ENCODE measurements at regions not wholly inside any gene's neighbourhood (a gene's known extent, or its start where the extent isn't known, plus 50 kb on each side); places are given as distances from the start of the nearest gene placed in this dataset.
A peak's percentile ranks its signal among the peaks of the same experiment; 100 is the strongest.
"Not testable (repeated sequence)": the region's sequence is repeated elsewhere in the genome, so short reads cannot be mapped to it uniquely, and the experiment has no call there.

- DNase-seq (ENCODE audit: low read depth in 2 of 2) = no peak
Observed at GRCh38 chr15:36401586-36401966, 177.8 kb upstream of the CDIN1 start.

GRCh38 chr15:36403351-36403750 is 176.1 kb upstream of the CDIN1 start:
- no peak for DNase-seq (ENCODE audit: low read depth in 2 of 2)

GRCh38 chr15:36406366-36406765 is 173.1 kb upstream of the CDIN1 start:
- no peak for DNase-seq (ENCODE audit: low read depth in 2 of 2)

GRCh38 chr15:36406911-36407310 is 172.5 kb upstream of the CDIN1 start:
- DNase-seq (ENCODE audit: low read depth in 2 of 2) = no peak

- peak; percentile 75 to 78 for DNase-seq (ENCODE audit: low read depth in 2 of 2)
Observed at GRCh38 chr15:36407647-36408046, 171.8 kb upstream of the CDIN1 start.

GRCh38 chr15:36409819-36410218 is 169.6 kb upstream of the CDIN1 start:
- DNase-seq (ENCODE audit: low read depth in 2 of 2) = no peak

GRCh38 chr15:36414670-36415069 is 164.8 kb upstream of the CDIN1 start:
- no peak for DNase-seq (ENCODE audit: low read depth in 2 of 2)

GRCh38 chr15:36415643-36416042 is 163.8 kb upstream of the CDIN1 start:
- peak; percentile 38 to 39 for DNase-seq (ENCODE audit: low read depth in 2 of 2)

- DNase-seq (ENCODE audit: low read depth in 2 of 2) = no peak
Observed at GRCh38 chr15:36422631-36423030, 156.8 kb upstream of the CDIN1 start.

GRCh38 chr15:36426691-36427090 is 152.7 kb upstream of the CDIN1 start:
- DNase-seq (ENCODE audit: low read depth in 2 of 2) = no peak

- DNase-seq (ENCODE audit: low read depth in 2 of 2) = peak; percentile 100
Observed at GRCh38 chr15:36428102-36428845, 151.2 kb upstream of the CDIN1 start.

- no peak for DNase-seq (ENCODE audit: low read depth in 2 of 2)
Observed at GRCh38 chr15:36429707-36430106, 149.7 kb upstream of the CDIN1 start.

GRCh38 chr15:36430280-36430679 is 149.1 kb upstream of the CDIN1 start:
- no peak for DNase-seq (ENCODE audit: low read depth in 2 of 2)

- DNase-seq (ENCODE audit: low read depth in 2 of 2) = no peak
Observed at GRCh38 chr15:36430726-36431265, 148.6 kb upstream of the CDIN1 start.

- DNase-seq (ENCODE audit: low read depth in 2 of 2) = no peak
Observed at GRCh38 chr15:36432161-36432560, 147.3 kb upstream of the CDIN1 start.

GRCh38 chr15:36434177-36434576 is 145.2 kb upstream of the CDIN1 start:
- DNase-seq (ENCODE audit: low read depth in 2 of 2) = no peak

- DNase-seq (ENCODE audit: low read depth in 2 of 2) = no peak
Observed at GRCh38 chr15:36438499-36438898, 140.9 kb upstream of the CDIN1 start.

GRCh38 chr15:36447373-36447772 is 132.1 kb upstream of the CDIN1 start:
- no peak for DNase-seq (ENCODE audit: low read depth in 2 of 2)

- no peak for DNase-seq (ENCODE audit: low read depth in 2 of 2)
Observed at GRCh38 chr15:36448418-36448817, 131.0 kb upstream of the CDIN1 start.

- no peak for DNase-seq (ENCODE audit: low read depth in 2 of 2)
Observed at GRCh38 chr15:36449084-36449661, 130.3 kb upstream of the CDIN1 start.

GRCh38 chr15:36449662-36450145 is 129.7 kb upstream of the CDIN1 start:
- no peak for DNase-seq (ENCODE audit: low read depth in 2 of 2)

GRCh38 chr15:36454244-36454643 is 125.2 kb upstream of the CDIN1 start:
- DNase-seq (ENCODE audit: low read depth in 2 of 2) = not testable (repeated sequence)

- DNase-seq (ENCODE audit: low read depth in 2 of 2) = no peak
Observed at GRCh38 chr15:36458411-36458810, 121.0 kb upstream of the CDIN1 start.

Measured in fibroblast of skin of left quadriceps (primary cell).